GM23248 (cell line): ENCODE measurements at regions not wholly inside any gene's neighbourhood (a gene's known extent, or its start where the extent isn't known, plus 50 kb on each side); places are given as distances from the start of the nearest gene placed in this dataset.

Experiments used
- EZH2 ChIP-seq: fragments of 200-600 bp; sonication (generic); IDR thresholded peaks from 2 replicates; pipeline ENCODE4 v1.6.1; 2018; ENCODE audit warnings: antibody characterized with exemption, mild to moderate bottlenecking; ENCODE audit not compliant: insufficient read depth, poor library complexity, severe bottlenecking
- EZH2phosphoT487 ChIP-seq: fragments of 200-600 bp; sonication (generic); IDR thresholded peaks from 2 replicates; pipeline ENCODE4 v1.6.1; 2018; ENCODE audit warnings: antibody characterized with exemption, moderate library complexity, mild to moderate bottlenecking, low read depth; ENCODE audit not compliant: insufficient read depth

- no peak for TF ChIP-seq EZH2
- no peak for TF ChIP-seq EZH2phosphoT487
Measured at GRCh38 chr13:31878052-31878451, 138.7 kb downstream of the RXFP2 start.
